GM21381 (cell line): ENCODE measurements at regions not wholly inside any gene's neighbourhood (a gene's known extent, or its start where the extent isn't known, plus 50 kb on each side); places are given as distances from the start of the nearest gene placed in this dataset.
"Not testable (repeated sequence)": the region's sequence is repeated elsewhere in the genome, so short reads cannot be mapped to it uniquely, and the experiment has no call there.

ENCODE experiments used
- ATAC-seq: cut with Tn5 transposase; IDR thresholded peaks from one replicate; pipeline ENCODE4 v1.9.1; 2021; ENCODE audit warnings: mild to moderate bottlenecking, moderate library complexity; ENCODE audit not compliant: unreplicated experiment

- not testable (repeated sequence) for ATAC-seq
Measured at GRCh38 chr21:6553505-6554376, 3967.6 kb upstream of the TPTE start.

GRCh38 chr21:6554377-6554864 lies 3967.0 kb upstream of the TPTE start:
- not testable (repeated sequence) for ATAC-seq

- ATAC-seq = not testable (repeated sequence)
Measured at GRCh38 chr21:6556516-6556915, 3964.9 kb upstream of the TPTE start.

GRCh38 chr21:6557415-6557814 lies 3964.0 kb upstream of the TPTE start:
- ATAC-seq = not testable (repeated sequence)

- ATAC-seq = not testable (repeated sequence)
Measured at GRCh38 chr21:6561168-6561567, 3960.2 kb upstream of the TPTE start.

- not testable (repeated sequence) for ATAC-seq
Measured at GRCh38 chr21:6561578-6561977, 3959.8 kb upstream of the TPTE start.

GRCh38 chr21:6564543-6565166 lies 3956.7 kb upstream of the TPTE start:
- not testable (repeated sequence) for ATAC-seq

- not testable (repeated sequence) for ATAC-seq
Measured at GRCh38 chr21:6565190-6566094, 3955.9 kb upstream of the TPTE start.

- ATAC-seq = not testable (repeated sequence)
Measured at GRCh38 chr21:6567542-6567941, 3953.8 kb upstream of the TPTE start.

GRCh38 chr21:6569152-6569551 lies 3952.2 kb upstream of the TPTE start:
- not testable (repeated sequence) for ATAC-seq

GRCh38 chr21:6569587-6570392 lies 3951.6 kb upstream of the TPTE start:
- ATAC-seq = not testable (repeated sequence)

GRCh38 chr21:6570700-6571368 lies 3950.5 kb upstream of the TPTE start:
- not testable (repeated sequence) for ATAC-seq

GRCh38 chr21:6573576-6573975 lies 3947.8 kb upstream of the TPTE start:
- ATAC-seq = not testable (repeated sequence)

GRCh38 chr21:6579801-6580200 lies 3941.6 kb upstream of the TPTE start:
- ATAC-seq = not testable (repeated sequence)
